Breast epithelium (tissue), 3 donors: ENCODE measurements at regions not wholly inside any gene's neighbourhood (a gene's known extent, or its start where the extent isn't known, plus 50 kb on each side); places are given as distances from the start of the nearest gene placed in this dataset.

Source experiments
- CTCF ChIP-seq, 3 donors: fragments of 450-650 bp; IDR thresholded peaks; one replicate each; pipeline ENCODE4 v1.5.1; 2016 to 2017; ENCODE audit warnings: antibody characterized with exemption in 3 of 3, mild to moderate bottlenecking in 3 of 3, moderate library complexity in 3 of 3
- POLR2A ChIP-seq: fragments of 450-650 bp; IDR thresholded peaks from one replicate; pipeline ENCODE4 v1.6.1; 2016; ENCODE audit warnings: antibody characterized with exemption, mild to moderate bottlenecking, moderate library complexity
- POLR2AphosphoS5 ChIP-seq, 3 donors: sonication (generic); formaldehyde crosslinking; IDR thresholded peaks; one replicate each; pipeline ENCODE4 v1.6.1; 2017; ENCODE audit warnings: antibody characterized with exemption in 3 of 3

GRCh38 chr1:14413819-14414490, 184.5 kb upstream of the KAZN start:
- TF ChIP-seq CTCF (IDR thresholded peaks at IDR 0.05): no peak
- TF ChIP-seq POLR2A: no peak
- TF ChIP-seq POLR2AphosphoS5 (IDR thresholded peaks at IDR 0.05): no peak
